SIG-M5 treated with dmso at 0.1 percent for 504 hours (cell line): ENCODE measurements at regions not wholly inside any gene's neighbourhood (a gene's known extent, or its start where the extent isn't known, plus 50 kb on each side); places are given as distances from the start of the nearest gene placed in this dataset.

Source experiments
- DNase-seq: peaks from one replicate; lab custom pipeline; 2025; ENCODE audit not compliant: unreplicated experiment; lab: John Stamatoyannopoulos, UW

DNA sequence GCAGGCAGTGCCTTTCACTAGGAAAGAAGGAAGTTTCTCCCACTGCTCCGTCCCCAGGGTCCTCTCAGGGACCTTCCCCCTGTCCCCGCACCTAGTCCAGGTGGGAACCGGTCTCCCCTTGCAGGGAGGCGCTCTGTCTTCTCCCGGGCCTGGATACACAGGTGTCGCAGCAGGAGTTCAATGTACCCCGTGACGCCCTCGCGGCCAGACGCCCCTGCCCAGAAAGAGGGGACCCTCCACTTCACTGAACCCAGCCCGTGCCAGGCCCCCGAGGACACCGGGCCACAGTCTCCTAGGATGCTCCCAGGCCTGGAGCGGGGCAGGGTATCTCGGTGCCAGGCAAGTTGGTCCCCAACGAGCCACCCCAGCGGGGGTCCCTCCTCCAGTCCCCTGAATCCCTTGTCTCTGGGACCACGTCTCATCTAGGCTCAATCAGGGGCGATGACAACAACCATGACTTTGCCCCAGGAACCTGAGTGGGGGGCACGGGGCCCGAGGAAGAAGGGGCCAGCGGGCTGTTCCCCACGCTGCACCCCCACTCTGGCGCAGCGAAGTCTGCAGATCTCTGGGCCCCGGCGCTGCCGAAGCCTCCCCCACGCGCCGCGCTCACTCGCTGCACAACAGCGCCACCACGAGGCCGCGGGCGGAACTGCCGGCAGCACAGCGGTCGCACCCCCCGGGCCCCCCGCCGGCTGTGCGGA lies 103.0 kb downstream of the EDN3 start:
- peak; percentile 15 for DNase-seq

DNA sequence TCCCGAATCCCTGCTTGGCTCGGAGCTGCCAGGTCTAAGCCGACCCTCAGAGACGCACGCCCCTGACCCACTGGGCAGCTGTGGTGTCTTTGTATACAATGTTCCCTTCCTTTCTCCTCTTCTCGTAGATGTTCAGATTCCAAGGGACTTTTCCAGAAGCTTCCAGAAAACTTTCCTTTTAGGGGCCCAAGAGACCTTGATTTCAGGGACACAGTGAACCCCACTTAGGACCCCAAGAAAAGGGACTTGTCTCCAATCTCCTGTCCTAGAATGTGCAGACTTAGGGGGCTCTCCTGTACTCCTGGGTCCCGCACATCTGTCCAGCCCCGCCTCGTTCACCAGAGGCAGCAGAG lies 103.5 kb downstream of the EDN3 start:
- DNase-seq, result no peak

DNA sequence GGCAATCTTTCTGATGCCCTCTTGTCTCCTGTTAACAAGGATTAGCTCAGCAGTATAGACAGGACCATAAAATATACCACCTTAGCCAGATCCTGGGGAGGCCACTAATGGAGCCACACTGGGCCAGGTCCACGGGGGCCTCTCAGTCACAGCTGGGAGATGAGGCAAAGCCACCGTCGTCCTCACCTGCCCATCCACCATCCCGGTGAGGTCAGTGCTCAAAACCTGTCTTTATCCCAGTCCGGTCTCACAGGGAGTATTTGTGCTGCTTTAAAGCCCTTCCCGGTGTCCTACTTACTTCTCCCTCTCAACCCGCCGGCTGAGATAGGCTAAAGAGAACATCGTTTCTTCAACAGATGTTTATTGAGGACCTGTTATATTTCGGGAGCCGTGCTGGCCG lies 104.3 kb downstream of the EDN3 start:
- no peak for DNase-seq

DNA sequence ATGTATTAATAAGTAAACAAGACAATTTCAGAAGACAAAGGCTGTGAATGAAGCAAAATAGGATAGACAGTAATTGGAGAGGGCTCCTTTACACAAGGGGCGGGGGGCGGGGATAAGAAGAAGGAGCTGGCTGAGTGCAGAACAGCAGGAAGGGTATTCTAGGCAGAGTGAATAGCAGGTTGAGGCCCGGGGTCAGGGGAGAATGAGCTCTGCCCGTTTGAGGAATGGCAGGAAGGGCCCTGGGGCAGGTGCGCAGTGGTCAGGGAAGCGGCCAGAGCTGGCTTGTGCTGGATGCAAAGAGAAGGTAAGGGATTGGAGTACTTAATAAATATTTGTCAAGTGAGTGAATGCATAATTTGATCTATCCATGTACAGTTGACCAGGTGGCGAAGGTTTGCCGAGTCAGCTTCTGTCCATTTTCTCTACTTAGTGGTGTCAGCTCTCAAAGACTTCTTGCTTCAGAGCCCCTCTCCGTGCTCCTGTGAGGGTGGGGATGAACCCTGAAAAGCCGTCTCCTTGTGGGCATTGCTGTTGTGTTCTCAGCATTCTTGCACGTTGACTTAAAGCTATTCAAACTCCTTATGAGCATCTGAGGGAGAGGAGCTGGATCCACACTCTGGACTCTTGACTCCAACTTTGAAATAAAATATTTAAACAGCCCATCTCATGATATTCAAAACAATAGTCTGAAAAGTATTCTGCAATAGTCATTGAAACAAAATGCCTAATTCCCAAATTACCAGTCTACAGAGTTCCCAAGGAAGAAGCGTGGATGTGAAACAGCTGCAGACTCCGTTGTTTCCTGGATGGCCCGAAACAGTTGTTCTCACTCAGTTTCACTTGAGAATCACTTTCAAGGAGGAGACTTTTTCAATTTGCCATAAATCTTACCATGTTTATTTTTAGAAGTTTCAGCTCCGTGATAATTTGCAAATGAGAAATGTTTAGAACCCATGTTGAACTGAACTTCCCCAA lies 105.1 kb downstream of the EDN3 start:
- DNase-seq, result no peak

DNA sequence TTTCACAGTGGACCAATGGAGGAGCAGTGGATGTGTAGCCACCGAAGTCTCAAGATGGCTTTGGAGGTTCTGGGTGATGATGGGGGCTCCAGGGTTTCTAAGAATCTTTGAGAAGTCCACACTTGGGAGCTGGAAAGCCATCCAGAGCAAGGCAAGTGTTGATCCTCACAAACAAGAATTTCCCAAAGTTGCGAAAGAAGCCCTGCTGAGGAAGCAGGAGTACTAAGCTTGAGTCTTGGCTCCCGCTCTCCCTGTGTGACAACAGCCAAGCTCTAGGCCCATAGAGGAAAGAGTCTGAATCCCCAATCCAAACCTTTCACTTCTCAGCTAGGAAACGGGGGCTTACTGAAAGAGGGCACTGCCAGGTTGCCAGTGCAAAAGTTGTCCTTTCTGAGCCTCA lies 106.0 kb downstream of the EDN3 start:
- no peak for DNase-seq

DNA sequence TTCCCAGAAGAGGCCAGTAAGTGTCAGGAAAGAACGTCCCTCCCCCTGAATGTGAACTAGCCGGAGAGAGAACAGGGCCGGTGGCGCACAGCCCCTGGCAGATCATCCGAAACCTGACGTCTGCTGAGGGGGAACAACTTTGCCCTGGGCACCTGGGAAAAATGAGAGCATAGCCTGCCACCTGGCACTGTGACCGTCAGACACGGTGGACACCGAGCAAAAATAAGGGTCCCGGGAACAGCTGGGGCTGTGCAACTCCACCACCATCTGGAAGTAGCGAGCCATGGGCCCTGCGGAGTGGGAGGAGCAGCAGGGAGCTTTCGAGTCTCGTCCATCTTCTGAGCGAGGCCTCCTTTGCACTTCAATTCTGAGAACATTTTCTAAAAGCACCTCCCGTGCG lies 110.8 kb downstream of the EDN3 start:
- DNase-seq, result no peak

DNA sequence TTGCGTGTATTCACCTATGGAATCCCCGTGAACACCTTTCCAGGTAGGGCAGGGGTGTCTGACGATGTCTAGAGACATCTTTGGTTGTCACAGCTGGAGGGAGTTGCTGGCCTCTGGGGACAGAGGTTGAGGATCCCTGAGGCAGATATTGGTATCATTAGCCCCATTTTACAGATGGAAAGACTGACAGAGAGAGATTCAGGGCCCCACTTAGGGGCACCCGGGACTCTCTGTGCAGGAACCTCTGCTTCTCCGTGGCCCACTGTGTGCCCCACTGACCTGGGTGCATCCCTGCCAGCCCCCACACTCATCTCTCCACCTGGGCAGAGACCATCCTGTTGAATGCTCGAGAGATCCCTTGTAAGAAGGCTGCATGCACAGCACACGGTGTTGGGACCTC lies 111.2 kb downstream of the EDN3 start:
- no peak for DNase-seq

DNA sequence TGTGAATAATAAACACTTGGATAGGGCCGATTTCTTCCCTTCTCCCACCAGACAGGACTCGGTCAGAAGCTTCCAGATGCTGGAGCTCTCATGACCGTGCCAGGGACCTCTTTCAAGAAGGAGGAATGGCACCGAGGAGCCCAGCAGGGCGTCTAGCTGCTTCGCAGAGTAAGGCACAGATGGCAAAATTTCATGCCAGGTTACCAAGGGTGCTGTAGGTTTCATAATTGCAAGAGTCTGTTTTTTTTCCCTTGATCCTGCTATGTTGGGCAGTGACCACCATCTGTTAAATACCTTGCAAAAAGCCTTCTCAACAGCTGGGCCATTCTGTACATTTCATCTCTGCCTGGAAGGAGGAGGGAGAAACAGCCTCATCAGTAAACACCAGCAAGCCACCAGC lies 111.8 kb downstream of the EDN3 start:
- no peak for DNase-seq

DNA sequence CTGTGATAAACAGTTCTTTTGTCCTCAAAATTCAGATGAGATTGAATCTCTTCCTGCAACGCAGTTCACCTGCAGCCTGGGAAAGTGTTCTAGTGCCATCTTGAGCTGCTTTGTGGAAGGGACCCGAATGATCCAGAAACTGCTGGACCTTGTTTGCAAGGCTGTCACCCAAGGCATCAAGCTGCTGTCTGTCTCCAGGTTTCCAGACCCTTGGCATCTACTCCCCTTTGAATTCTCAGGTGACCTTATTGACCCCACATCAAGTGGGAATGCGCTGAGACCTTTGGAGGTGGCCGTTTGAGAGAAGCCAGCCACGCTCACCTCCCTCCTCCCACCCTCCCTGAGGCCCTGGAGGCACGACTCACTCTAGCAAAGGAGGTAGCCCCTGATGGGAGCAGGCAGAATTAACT lies 112.5 kb downstream of the EDN3 start:
- peak; percentile 23 for DNase-seq

DNA sequence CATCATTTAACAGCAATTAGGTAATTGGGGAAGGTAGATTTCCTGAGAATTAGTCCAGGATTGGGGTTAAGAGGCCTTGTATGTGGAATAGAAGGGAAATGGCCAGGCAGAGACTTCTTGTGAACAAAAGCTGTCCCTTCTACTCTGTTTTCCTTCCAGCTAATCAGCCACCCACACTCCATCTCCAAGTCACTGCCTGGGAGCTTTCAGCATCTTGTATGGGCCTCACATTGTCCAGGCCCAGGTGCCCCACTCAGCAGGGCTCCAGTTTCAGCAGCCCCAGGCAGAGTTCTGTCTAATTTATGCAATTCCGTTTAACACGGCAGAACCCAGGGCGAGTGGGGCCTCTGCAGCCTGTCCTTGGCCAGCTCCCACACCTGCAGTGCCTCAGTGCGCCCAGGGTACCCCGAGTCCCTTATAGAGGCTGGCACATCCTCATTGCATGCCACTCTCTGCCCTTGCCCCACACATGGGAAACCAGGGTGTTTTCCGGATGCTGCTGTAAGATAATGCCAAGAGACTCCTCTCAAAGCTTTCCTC lies 113.0 kb downstream of the EDN3 start:
- DNase-seq, result no peak

DNA sequence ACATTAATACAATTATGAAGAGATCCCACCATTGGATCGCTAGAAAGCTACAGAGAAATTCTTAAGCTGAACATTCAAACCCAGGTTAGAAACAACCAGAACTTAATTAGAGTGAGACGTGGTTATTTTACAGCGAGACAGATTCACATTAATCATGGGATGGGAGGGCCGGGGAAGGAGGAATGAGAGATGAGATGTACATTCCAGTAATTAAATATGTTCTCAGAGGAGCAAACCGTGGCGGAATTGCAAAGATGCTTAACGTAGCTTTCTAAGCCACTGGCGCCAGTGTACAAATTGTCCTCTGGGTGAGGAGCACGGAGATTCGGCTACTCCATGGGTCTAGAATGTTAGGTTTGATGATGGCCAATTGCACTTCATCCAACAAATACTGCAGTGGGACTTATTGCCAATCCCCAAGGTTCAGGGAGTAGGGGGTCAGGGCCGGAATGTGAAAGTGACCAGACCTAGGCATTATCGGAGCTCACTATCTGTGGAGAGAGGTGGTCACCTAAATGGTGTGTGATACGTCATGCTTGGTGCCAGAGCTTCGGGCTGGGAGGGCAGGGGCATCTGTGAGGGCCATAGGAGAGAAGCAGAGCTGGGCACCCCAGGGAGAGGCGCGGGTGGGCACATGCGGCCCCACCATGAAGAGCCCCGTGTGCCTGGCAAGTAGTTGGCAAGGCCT lies 114.7 kb downstream of the EDN3 start:
- no peak for DNase-seq

DNA sequence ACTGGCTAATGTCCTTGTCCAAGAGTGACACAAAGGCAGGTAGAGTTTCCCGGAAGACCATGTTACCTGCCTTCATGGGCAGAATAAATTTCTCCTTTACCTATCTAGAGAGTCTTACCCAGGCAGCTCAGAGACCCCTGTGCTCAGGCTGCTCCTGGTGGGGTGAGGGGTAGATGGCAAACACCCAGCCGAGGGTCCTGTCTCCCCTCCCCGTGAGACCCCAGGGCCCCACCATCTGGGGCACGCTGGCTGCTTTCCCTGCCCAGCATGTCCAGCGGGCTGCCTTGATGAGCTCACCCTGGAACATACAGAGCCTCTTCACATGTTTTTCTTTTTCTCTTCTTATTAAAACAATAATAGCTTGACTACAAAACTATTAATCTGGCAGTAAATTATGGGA lies 116.5 kb downstream of the EDN3 start:
- DNase-seq, result no peak

DNA sequence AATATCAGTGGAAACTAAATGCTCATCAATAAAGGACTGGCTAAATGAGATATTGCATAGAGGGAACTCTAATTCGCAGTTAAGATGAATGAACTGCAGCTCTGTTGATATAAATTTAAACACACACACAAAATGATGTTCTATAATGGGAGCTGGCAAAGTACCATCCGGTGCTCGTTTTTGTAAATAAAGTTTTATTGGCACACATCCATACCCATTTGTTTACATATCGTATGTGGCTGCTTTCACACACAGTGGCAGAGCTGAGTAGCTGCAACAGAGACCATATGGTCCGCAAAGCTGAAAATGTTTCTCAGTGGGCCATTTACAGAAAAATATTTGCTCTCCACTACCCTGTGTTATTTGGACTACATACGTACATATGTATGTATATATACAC lies 120.7 kb downstream of the EDN3 start:
- no peak for DNase-seq

DNA sequence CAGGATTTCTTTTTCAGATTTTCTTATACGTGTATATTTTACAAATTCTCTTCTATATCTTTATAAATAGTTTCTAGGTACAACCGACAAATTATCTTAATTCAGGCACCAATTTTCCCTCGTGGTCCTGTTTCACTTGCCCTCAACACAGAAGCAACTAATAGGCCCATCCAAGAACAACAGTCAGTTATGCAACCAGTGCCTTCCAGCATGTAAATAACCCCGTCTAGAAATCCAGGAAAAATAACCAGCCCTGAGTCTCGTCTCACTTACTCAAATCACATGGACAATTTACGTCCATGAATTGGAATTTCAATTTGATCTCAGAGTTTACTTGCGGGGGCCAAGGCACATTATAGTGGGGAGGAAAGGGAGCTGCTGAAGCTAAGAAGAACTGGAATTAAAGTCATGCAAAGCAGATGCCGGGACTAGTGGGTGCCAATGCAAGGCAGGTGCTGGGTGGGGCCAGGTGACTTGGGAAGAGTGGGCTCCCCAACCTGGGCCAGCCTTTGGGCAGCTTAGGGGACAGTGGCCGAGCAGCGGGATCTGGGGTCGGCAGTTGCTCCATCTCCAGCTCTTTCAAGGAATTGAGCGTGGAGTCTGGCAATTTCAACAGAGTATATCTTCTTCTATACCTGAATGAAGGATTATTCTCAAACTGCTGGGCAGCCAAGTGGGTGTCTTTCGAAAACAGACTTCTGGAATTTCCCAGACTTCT lies 121.7 kb downstream of the EDN3 start:
- no peak for DNase-seq

DNA sequence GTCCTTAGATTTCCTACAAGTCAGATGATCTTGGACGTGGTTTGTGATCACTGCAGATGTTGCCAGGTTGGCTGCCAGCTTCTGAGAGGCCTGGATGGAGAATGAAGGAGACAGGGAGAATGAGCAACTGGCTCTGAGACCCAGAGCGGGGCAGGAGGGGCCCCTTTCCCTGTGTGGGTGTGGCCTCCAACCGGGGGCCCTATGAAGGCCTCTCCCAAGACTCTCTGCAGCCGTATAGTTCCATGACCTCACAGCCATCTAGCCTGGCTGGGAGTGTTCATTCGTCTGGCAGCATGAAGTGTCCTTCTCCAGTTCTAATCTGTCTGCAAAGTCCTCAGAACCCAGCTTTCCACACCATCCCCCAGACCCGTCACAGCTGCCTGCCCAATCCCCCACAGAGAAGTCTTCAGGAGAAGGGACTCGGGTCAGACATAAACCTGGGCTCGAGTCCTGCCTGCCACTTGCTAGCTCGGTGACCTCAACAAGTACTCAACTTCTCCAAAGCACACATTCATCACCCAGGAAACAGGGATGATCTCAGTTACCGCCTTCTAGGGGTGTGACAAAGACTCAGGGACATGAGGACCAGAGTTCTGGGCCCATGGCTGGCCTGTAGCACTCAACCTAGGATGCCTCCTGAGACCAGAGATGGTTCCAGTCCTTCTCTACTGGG lies 122.6 kb downstream of the EDN3 start:
- DNase-seq, result no peak

DNA sequence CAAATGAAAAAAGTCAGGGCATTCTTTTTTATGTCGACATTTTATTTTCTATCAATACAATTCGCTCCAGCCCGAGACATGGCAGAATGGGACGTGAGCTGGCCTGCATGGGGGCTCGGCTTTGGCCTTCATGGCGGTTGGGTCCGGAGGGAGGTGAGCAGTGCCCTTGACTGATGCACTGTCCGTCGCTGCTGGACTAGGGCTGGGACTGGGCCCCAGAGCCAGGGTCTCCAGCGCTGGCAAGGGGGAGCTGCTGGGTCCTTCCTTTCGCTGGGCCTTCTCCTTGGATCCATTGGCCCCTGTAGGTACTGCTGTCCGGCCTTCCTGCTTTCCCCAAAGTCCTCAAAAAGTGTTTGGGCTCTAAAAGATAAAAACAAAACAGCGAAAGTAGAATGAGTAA lies 124.6 kb downstream of the EDN3 start:
- DNase-seq, result no peak

DNA sequence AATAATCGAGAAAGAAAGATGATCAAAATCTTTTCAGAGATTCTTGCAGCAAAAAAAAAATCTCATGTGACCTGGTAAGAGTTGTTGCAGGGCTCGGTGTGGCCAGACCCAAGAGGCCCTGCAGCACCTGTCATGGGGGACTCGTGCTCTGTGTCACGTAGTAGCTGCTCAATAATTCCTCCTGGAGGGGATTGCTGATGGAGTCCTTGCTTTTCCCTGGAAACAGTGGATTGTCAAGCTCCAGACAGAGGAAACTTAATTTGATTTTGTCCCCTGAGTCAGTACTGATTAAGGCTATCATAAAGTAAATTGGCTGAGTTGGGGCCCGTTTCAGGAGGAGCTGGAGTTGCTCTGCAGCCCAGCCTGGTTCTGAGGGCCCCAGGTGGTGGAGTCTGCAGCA lies 125.2 kb downstream of the EDN3 start:
- no peak for DNase-seq

DNA sequence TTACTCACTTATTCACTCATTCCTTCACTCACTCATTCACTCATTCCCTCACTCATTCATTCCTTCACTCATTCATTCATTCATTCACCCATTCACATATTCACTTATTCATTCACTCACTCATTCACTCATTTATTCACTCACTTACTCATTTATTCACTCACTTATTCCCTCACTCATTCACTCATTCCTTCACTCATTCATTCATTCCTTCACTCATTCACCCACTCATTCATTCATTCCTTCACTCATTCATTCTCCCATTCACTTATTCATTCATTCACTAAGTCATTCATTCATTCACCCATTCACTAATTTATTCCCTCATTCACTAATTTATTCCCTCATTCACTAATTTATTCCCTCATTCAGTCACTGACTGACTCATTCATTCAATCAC lies 127.6 kb downstream of the EDN3 start:
- no peak for DNase-seq

DNA sequence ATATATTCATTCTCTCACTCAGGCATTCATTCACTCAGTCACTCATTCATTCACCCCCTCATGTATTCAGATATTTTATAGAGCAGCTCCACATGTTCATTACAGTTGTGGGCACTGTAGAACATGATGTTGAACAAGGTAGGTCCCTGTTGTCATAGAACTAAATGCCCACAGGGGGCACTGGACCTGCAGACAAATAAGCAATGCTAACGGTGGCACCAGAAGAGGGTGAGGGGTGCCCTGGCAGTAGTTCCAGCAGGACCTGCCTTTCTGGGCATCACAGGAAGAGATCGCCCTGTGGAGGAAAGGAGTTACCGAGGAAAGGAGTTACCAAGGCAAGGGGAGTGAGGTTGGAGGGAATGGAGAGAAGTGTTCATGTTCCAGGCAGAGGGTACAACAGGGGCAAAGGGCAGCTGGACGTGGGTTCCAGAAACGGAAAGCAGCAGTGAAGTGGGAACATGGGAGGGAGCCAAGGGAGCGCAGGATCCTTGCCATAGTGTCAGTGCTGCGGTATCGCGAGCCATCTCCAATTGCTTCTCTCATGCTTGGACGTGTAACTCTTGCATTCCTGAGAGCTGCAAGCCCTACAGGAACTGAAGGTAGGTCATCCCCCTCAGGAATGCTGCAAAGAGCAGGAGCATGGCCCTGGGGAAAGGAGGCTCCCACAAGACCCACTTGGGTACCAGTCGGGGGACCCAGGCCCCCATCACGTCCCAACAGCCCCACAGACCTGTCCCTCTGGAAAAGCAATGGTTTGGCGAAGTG lies 128.2 kb downstream of the EDN3 start:
- no peak for DNase-seq

DNA sequence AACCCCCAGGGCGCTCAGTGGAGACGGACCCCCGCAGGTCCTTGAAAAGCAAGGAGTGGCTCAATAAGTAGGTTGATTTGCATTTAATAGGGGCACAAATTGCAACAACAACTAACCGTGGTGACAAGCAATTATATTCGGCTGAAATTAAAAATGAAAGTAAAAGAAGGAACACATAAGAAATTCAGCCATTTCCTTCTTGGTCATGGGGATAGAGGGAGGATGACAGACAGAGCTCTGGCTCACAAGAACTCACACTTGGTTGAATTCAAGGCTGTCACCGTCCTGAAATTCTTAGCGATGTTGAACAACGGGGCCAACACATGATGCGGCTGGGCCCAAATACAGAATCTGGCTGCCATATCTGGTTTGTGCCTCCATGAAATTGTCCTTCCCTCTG lies 129.0 kb downstream of the EDN3 start:
- DNase-seq, result peak; percentile 47
